ENCODE measurements at regions not wholly inside any gene's neighbourhood (a gene's known extent, or its start where the extent isn't known, plus 50 kb on each side); places are given as distances from the start of the nearest gene placed in this dataset.

- no peak for TF ChIP-seq POLR2A (IDR thresholded peaks at IDR 0.05)
- no peak for TF ChIP-seq CTCF (IDR thresholded peaks at IDR 0.05)
Observed at GRCh38 chr20:22127587-22127986, 422.1 kb downstream of the PAX1 start.
